Stimulated activated CD8-positive, alpha-beta memory T cell treated with anti-CD3 and anti-CD28 coated beads, Interleukin-2, amount 100 ng/mL, for 48 hours (primary cell): ENCODE measurements at regions not wholly inside any gene's neighbourhood (a gene's known extent, or its start where the extent isn't known, plus 50 kb on each side); places are given as distances from the start of the nearest gene placed in this dataset.

Experiments used
- DNase-seq, 2 donors: peaks; one replicate each; pipeline ENCODE4 v3.0.0-alpha.2; 2020; ENCODE audit warnings: low read depth in 2 of 2

DNA sequence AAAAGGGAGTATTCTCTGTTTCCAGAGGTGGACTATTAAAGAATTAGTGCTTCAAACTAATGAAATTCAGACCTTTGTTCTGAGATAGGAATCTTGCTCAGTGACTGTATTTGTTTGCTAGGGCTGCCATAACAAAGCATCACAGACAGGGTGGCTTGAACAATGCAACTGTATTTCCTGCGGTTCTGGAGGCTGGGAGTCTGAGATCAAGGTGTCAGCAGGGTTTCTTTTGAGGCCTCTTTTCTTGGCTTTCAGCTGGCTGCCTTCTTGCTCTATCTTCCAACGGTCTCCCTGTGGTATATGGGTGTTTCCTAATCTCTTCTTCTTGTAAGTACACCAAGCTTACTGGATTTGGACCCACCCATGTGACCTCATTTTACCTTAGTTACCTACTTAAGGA, 264.6 kb upstream of the PROX1 start:
- no peak for DNase-seq

- DNase-seq: no peak
These were observed 262.9 kb upstream of the PROX1 start for GRCh38 chr1:213724640-213725536.

DNA sequence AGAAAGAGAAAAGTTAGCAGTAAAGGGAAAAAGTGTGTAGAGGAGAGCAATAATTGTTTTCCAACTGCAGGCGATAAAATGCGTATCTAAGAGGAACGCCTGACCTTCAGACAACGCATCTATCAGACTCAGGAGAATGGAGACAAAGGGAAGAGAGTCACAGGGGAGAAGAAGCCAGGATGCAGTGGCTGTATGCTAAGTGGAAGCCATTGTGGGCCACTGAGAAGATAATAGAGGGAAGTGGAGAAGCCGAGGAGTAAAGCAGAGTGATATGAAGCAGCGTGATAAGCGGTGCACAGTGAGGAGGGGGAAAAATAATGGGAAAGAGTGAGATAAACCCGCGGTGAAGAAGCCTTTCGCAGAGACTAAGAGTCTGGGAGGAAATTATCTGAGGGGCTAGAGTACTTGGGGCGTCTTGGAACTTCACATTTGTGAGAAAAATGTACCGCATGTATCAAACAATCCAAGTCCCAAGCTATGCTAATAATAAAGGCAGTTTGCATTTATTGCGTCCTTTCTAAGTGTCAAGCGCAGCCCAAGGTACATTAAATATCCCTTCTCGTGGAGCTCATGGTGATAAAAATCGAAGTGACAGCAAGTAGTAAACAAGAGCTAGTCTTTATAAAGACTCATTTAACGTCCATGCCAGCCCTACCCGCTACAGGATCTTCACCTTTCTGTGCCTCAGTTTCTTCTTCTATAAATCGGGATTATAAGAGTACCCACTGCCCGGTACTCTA, 259.8 kb upstream of the PROX1 start:
- no peak for DNase-seq

- no peak for DNase-seq
These were observed 258.9 kb upstream of the PROX1 start for GRCh38 chr1:213728593-213729536.

GRCh38 chr1:213733705-213734104, 254.1 kb upstream of the PROX1 start:
- no peak for DNase-seq

- no peak for DNase-seq
These were observed 250.3 kb upstream of the PROX1 start for GRCh38 chr1:213737398-213738035.

DNA sequence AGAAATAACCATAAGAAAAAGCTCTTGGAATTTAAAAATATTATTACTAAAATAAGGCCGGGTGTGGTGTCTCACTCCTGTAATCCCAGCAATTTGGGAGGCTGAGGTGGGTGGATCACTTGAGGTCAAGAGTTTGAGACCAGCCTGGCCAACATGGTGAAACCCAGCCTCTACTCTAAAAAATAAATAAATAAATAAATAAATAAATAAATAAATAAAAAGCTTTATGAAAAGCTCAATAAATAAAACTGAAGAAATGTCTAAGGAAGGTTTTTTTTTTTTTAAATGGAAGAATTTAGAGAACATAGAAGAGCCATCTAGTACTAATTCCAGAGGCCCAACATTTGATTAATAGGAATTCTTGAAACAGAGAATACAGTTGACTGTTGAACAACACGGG, 249.1 kb upstream of the PROX1 start:
- DNase-seq: no peak

DNA sequence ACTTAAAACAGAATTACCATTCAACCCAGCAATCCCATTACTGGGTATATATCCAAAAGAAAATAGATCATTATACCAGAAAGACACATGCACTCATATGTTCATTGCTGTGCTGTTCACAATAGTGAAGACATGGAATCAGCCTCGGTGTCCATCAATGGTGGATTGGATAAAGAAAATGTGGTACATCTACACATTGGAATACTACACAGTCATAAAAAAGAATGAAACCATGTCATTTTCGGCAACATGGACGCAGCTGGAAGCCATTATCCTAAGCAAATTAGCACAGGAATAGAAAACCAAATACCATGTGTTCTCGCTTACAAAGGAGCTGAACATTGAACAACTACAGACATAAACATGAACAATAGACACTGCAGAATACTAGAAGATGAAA, 244.8 kb upstream of the PROX1 start:
- DNase-seq: no peak

- DNase-seq: no peak
These were observed 243.0 kb upstream of the PROX1 start for GRCh38 chr1:213744780-213745179.

DNA sequence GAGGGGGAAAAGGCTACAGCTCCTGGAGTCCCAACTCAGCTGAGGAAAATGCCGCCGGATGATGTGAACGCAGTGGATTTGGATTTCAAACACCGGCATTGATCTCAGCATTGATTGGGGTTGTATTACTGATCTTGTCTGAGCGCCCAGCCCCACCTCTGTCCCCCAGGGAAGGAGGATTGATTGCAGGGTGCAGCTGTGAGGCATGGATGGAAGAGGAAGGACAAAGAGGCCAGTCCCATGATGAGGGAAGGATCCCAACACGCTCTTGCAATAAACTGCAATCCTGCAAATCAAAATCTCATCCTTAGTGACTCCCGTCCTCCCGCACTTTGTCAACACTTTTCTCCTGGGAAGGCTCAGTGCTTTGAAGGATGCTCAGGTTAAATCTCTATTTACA, 242.3 kb upstream of the PROX1 start:
- DNase-seq: no peak

DNA sequence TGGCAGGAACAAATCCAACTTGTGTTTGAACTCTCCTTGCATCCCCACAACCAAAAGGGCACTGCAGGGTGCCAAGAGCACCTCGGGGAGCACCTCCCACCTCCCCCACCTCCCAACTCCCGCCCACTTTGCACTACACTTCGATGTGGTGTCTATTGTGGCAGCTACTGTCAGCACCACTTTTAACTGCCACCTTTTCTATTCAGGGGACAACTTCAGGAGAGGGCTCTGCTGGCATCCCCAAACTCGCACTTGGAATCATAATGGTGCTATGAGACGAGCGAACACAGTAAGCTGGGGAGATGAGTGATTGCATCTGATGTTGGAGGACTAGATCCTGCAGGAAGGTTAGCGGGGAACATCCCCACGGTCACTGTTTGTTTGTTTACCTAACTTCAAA, 238.2 kb upstream of the PROX1 start:
- DNase-seq: no peak

DNA sequence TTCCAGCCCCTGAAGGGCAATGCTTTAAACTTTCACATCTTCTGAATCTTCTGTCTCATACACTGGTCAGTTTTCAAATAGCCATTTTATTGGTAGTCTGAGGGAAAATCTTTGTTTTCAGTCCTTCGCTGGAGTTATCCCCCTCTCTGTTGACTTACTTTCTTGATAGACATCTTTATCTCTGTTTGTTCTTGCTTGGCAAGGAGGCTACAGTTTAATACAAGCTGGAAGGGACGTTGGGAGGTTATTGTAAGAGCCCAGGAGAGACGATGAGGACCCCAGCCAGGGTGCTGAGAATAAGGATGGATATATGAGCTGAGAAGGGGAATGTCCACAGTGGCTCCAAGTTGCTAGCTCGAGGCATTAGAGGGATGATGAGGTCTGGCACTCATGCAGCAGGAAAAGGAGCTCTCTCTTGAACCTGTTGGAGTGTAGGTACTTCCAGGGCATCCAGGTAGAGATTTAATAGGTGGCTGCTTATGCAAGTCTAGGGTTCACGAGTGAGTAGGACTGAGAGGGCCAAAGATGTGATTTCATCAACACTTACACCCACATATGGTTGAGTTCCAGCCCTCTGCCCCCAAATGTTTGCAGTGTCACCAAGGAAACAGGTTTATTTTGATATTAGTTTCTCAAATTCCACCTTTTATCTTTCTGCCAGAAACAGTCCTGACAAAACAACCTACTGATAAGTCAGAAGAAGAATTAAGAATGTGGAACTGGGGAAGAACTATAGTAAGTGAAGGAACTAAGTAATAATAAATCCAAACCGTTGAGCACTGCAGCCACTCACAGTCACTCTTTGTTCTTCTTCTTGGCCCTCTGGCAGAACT, 237.3 kb upstream of the PROX1 start:
- DNase-seq: no peak

GRCh38 chr1:213751064-213751397, 236.7 kb upstream of the PROX1 start:
- DNase-seq: no peak

- DNase-seq: no peak
These were observed 228.2 kb upstream of the PROX1 start for GRCh38 chr1:213759359-213760181.

DNA sequence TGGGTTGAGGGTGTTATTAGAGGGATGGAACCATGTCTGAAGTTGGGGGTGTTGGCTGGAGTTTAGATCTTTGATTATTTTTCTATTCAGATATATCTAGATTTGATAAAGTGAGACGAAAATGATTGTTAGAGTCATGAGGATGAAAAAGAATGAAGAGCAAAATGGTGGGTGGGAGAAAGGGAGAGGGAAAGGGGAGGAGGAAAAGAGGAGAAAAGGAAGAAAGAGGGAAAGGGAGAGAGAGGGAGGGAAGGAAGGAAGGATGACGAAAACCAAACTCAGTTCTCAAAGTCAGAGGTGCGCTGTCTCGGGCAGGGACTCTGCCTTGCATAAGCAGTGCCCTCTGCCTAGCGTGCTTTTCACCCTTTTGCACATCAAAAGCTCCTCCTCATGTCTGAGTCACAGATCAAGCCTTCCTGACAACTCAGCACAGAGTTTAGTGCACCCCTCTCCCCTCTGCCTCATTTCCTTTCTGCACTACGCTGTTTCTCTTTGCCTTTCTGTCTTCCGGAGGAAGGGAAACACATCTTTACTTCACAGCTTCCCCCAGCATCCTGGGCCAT, 225.8 kb upstream of the PROX1 start:
- no peak for DNase-seq

GRCh38 chr1:213767683-213768082, 220.1 kb upstream of the PROX1 start:
- DNase-seq: no peak

DNA sequence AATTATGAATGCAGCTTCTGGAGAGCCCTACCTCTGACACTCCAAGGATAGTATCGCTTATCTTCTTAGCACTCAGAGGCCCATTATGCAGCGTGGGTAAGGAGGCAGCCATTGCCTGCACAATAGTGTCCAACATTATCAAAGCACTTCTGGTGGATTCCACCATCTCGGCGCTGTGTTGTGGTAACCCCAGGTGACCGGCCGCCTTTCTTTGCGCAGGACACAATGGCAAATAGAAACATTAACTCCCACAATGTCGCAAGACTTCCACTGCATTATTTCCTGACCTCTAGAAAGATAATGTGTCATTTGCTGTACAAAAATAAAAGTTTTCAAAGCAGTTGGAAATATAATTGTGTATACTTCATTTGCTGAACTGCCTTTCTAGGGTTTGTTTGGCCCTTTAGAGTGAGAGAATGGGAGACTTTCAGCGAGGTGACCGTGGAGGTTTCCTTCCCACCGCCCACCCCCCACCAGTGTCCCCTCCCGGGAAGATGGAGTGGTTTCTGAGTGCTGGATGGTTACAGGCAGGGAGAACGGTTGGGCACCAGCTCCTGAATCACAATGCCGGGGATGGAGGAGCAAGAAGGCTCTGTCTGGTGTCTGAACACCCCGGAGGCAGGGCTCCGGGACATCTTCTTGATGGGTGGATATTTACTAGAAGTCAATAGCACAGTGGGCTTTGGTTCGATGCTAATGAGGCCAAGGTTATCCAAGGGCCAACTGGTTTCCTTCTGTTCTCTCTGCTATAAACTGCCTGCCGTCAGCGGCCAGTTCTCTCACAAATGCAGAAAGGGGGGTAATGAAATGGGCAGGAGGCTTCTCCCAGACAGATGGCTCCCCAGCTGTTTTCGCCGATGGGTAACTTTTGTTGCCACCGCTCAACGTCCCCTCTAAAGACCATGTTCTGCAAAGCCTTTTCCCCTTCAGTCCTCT, 215.4 kb upstream of the PROX1 start:
- no peak for DNase-seq

- DNase-seq: no peak
These were observed 213.8 kb upstream of the PROX1 start for GRCh38 chr1:213773975-213774374.
